AG04450 (cell line): ENCODE measurements at regions not wholly inside any gene's neighbourhood (a gene's known extent, or its start where the extent isn't known, plus 50 kb on each side); places are given as distances from the start of the nearest gene placed in this dataset.

ENCODE experiments used
- CTCF ChIA-PET: fragments of 300-600, 350-600 bp; formaldehyde crosslinking; extraction: SDS; loops from one replicate; lab custom pipeline; 2022; ENCODE audit warnings: antibody characterized with exemption, inconsistent platforms; lab: Charles Lee
- POLR2A ChIA-PET: fragments of 350-600 bp; formaldehyde crosslinking; extraction: SDS; loops from one replicate; lab custom pipeline; 2021; ENCODE audit warnings: antibody characterized with exemption, inconsistent platforms; lab: Yijun Ruan, JAX
- DNase-seq: peaks from one replicate; pipeline ENCODE4 v3.0.0-alpha.2; 2011; ENCODE audit warnings: low read depth, low spot score
- H3K27ac ChIP-seq: one replicate; pipeline ENCODE4 v1.5.1; 2012; ENCODE audit warnings: low read depth, low read length, control low read depth
- H3K27me3 ChIP-seq: one replicate; pipeline ENCODE4 v1.6.0; 2012; ENCODE audit warnings: low read length; ENCODE audit not compliant: control insufficient read depth, insufficient read depth
- H3K4me3 ChIP-seq: 2 replicates; pipeline ENCODE4 v1.5.1; 2011; ENCODE audit warnings: mild to moderate bottlenecking, low read depth, low read length, control low read depth
- H3K9me3 ChIP-seq: 2 replicates; pipeline ENCODE4 v1.5.1; 2012; ENCODE audit warnings: low read length; ENCODE audit not compliant: control insufficient read depth, insufficient read depth
- TF ChIP-seq, protein P1 (sequence below): IDR thresholded peaks from 2 replicates; pipeline ENCODE4 v1.5.1; 2011; ENCODE audit warnings: low read depth, low read length, control low read depth, inconsistent platforms

DNA sequence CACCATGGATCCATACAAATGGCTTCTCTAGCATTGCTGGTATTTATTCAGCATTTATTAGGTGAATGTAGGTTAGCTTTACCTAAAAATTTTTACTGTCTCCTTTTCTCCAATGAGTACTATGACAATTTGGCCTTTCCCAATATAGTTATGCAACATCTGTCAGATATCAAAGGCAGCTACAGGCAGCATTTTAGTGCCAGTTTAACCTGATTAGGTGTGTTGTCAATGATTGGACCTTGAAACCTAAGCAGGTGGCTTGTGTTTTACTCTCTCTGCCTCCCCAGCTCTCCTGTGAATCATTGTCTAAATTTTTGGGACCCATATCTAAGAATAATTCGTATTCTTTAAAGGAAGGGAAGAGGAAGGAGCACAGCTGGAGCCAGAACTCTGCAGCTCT lies 228.9 kb downstream of the KBTBD8 start:
- TF ChIP-seq, protein P1, sequence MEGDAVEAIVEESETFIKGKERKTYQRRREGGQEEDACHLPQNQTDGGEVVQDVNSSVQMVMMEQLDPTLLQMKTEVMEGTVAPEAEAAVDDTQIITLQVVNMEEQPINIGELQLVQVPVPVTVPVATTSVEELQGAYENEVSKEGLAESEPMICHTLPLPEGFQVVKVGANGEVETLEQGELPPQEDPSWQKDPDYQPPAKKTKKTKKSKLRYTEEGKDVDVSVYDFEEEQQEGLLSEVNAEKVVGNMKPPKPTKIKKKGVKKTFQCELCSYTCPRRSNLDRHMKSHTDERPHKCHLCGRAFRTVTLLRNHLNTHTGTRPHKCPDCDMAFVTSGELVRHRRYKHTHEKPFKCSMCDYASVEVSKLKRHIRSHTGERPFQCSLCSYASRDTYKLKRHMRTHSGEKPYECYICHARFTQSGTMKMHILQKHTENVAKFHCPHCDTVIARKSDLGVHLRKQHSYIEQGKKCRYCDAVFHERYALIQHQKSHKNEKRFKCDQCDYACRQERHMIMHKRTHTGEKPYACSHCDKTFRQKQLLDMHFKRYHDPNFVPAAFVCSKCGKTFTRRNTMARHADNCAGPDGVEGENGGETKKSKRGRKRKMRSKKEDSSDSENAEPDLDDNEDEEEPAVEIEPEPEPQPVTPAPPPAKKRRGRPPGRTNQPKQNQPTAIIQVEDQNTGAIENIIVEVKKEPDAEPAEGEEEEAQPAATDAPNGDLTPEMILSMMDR: no peak
- POLR2A ChIA-PET: no interaction called here
- H3K27ac ChIP-seq: no peak overlapping the region
- no peaks in the 10 kb centered on the region for H3K9me3 ChIP-seq
- CTCF ChIA-PET: no interaction called here
- no peaks in the 10 kb centered on the region for H3K27me3 ChIP-seq
- DNase-seq: no peak
- H3K4me3 ChIP-seq: no peak overlapping the region

DNA sequence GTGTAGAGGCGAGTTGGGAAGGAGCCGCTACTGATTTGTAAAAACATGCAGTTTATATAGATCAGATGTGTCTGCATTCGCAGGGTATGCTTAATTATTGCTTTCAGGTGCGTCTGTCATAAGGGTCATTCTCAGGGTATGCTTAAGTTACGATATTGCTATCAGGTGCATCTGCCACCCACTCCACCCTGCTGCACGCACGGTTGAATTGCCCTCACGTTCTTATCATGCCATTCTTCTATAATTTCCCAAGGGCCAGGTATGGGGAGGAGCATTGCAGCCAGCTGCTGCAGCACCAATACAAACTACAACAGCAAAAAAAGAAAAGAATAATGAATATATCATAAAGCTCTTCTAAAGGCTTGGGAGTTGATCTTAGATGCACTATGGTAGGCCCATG lies 230.0 kb downstream of the KBTBD8 start:
- H3K9me3 ChIP-seq: no peaks in the 10 kb centered on the region
- no peaks in the 10 kb centered on the region for H3K27me3 ChIP-seq
- TF ChIP-seq, protein P1: no peak
- H3K27ac ChIP-seq: no peak overlapping the region
- POLR2A ChIA-PET: no interaction called here
- DNase-seq: no peak
- CTCF ChIA-PET: no interaction called here
- no peak overlapping the region for H3K4me3 ChIP-seq

DNA sequence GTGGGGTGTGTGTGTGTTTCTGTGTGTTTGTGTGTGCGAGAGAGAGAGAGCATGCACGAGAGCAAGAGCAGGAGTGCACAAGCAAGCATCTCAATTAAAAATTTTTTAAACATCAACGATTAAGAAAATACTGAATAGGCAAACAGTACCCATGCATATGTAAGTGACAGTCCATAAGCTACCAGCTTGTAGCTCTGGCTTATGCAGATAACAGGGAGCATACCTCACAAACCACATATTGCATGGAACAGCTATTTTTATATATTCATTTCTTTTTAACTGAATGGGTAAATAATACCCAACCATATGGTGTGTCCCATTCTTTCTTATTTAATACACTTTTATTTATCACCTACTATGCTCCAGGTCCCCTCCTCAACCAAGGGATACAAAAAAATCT lies 234.5 kb downstream of the KBTBD8 start:
- POLR2A ChIA-PET: no interaction called here
- H3K9me3 ChIP-seq: no peaks in the 10 kb centered on the region
- no peaks in the 10 kb centered on the region for H3K27me3 ChIP-seq
- TF ChIP-seq, protein P1: no peak
- no peak for DNase-seq
- H3K4me3 ChIP-seq: no peak overlapping the region
- no peak overlapping the region for H3K27ac ChIP-seq
- CTCF ChIA-PET: no interaction called here

DNA sequence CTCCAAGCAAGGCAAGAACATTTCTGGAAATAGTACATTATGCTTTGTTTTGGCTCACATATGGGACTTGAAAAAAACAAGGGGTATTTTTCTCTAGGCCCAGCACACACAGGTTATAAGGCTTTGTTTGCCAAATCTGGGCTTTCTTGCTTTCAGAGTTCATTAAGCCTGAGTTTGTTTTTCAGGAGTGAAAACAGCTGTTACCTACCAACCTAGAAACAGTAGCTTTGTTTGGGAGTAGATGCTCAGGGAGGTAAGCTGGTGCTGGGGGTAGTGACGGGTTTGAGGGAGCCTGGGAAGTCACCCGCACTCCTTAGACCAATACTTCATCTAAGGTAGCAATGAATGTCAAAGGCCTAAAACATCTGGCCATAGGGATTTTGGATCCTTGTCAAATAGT lies 241.2 kb downstream of the KBTBD8 start:
- ChIA-PET CTCF (no interaction called here), POLR2A (no interaction called here)

DNA sequence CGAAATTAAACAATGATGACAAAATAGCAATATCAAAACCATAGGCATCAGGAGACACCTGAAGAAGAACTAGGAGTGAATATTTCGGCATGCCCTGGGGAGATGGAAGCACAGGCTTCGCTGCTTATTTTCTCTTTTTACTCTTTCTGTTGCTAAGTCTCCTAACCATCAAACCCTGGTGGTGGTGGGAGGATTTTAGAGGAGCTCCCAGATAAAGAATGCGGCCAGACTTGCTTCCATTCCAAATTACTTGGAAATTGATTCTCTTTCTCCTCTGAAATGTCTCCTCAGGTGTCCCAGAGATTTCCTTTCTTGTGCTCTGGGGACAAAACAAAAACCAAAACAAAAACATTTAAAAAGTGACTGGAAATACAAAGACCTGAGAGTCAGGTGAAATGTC lies 243.0 kb downstream of the KBTBD8 start:
- POLR2A ChIA-PET: no interaction called here
- Histone ChIP-seq H3K27ac (no peak overlapping the region), H3K9me3 (no peaks in the 10 kb centered on the region), H3K27me3 (no peaks in the 10 kb centered on the region), H3K4me3 (no peak overlapping the region)
- CTCF ChIA-PET: no interaction called here
- TF ChIP-seq, protein P1: no peak
- DNase-seq: no peak

More for the DNA sequence above, 241.2 kb downstream of the KBTBD8 start:
- Histone ChIP-seq H3K9me3 (no peaks in the 10 kb centered on the region), H3K4me3 (no peak overlapping the region), H3K27ac (no peak overlapping the region), H3K27me3 (no peaks in the 10 kb centered on the region)
- TF ChIP-seq, protein P1: no peak
- DNase-seq: no peak
